ENCODE measurements at regions not wholly inside any gene's neighbourhood (a gene's known extent, or its start where the extent isn't known, plus 50 kb on each side); places are given as distances from the start of the nearest gene placed in this dataset.
"Not testable (repeated sequence)": the region's sequence is repeated elsewhere in the genome, so short reads cannot be mapped to it uniquely, and the experiment has no call there.

DNA sequence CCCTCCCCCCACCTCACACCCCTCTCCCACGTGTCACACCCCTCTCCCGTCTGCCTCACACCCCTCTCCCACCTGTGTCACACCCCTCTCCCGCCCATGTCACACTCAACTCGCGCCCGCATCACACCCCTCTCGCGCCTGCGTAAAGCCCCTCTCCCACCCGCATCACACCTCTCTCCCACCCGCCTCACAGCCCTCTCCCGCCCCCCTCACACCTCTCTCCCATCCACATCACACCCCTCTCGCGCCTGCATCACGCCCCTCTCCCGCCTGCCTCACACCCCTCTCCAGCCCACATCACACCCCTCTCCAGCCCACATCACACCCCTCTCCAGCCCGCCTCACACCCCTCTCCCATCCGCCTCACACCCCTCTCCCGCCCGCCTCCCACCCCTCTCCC lies 173.5 kb upstream of the FOXD4L5 start (continued):
- TF ChIP-seq, protein P1, sequence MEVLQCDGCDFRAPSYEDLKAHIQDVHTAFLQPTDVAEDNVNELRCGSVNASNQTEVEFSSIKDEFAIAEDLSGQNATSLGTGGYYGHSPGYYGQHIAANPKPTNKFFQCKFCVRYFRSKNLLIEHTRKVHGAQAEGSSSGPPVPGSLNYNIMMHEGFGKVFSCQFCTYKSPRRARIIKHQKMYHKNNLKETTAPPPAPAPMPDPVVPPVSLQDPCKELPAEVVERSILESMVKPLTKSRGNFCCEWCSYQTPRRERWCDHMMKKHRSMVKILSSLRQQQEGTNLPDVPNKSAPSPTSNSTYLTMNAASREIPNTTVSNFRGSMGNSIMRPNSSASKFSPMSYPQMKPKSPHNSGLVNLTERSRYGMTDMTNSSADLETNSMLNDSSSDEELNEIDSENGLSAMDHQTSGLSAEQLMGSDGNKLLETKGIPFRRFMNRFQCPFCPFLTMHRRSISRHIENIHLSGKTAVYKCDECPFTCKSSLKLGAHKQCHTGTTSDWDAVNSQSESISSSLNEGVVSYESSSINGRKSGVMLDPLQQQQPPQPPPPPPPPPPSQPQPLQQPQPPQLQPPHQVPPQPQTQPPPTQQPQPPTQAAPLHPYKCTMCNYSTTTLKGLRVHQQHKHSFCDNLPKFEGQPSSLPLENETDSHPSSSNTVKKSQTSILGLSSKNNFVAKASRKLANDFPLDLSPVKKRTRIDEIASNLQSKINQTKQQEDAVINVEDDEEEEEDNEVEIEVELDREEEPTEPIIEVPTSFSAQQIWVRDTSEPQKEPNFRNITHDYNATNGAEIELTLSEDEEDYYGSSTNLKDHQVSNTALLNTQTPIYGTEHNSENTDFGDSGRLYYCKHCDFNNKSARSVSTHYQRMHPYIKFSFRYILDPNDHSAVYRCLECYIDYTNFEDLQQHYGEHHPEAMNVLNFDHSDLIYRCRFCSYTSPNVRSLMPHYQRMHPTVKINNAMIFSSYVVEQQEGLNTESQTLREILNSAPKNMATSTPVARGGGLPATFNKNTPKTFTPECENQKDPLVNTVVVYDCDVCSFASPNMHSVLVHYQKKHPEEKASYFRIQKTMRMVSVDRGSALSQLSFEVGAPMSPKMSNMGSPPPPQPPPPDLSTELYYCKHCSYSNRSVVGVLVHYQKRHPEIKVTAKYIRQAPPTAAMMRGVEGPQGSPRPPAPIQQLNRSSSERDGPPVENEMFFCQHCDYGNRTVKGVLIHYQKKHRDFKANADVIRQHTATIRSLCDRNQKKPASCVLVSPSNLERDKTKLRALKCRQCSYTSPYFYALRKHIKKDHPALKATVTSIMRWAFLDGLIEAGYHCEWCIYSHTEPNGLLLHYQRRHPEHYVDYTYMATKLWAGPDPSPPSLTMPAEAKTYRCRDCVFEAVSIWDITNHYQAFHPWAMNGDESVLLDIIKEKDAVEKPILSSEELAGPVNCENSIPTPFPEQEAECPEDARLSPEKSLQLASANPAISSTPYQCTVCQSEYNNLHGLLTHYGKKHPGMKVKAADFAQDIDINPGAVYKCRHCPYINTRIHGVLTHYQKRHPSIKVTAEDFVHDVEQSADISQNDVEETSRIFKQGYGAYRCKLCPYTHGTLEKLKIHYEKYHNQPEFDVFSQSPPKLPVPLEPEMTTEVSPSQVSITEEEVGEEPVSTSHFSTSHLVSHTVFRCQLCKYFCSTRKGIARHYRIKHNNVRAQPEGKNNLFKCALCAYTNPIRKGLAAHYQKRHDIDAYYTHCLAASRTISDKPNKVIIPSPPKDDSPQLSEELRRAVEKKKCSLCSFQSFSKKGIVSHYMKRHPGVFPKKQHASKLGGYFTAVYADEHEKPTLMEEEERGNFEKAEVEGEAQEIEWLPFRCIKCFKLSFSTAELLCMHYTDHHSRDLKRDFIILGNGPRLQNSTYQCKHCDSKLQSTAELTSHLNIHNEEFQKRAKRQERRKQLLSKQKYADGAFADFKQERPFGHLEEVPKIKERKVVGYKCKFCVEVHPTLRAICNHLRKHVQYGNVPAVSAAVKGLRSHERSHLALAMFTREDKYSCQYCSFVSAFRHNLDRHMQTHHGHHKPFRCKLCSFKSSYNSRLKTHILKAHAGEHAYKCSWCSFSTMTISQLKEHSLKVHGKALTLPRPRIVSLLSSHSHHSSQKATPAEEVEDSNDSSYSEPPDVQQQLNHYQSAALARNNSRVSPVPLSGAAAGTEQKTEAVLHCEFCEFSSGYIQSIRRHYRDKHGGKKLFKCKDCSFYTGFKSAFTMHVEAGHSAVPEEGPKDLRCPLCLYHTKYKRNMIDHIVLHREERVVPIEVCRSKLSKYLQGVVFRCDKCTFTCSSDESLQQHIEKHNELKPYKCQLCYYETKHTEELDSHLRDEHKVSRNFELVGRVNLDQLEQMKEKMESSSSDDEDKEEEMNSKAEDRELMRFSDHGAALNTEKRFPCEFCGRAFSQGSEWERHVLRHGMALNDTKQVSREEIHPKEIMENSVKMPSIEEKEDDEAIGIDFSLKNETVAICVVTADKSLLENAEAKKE (CRISPR knock-in tag; IDR thresholded peaks at IDR 0.05) = no peak
- TF ChIP-seq CTCF (conservative IDR thresholded peaks at IDR 0.05; ENCODE audit: low read depth in 2 of 2) = no peak
- no peak for TF ChIP-seq NANOG (IDR thresholded peaks at IDR 0.05; ENCODE audit: borderline replicate concordance)
- no peak for TF ChIP-seq ZNF114 (CRISPR knock-in tag; IDR thresholded peaks at IDR 0.05)
- TF ChIP-seq STAT1 (IDR thresholded peaks at IDR 0.05; ENCODE audit: unreplicated experiment) = no peak
- TF ChIP-seq EZH2 (IDR thresholded peaks at IDR 0.05; ENCODE audit: low read depth, unreplicated experiment) = no peak
- TF ChIP-seq EZH2phosphoT487 (IDR thresholded peaks at IDR 0.05; ENCODE audit: unreplicated experiment) = no peak
- TF ChIP-seq ETS1 (IDR thresholded peaks at IDR 0.05) = no peak
- no peak for TF ChIP-seq POLR2AphosphoS5 (IDR thresholded peaks at IDR 0.05; ENCODE audit: low read depth)
- TF ChIP-seq CREB1 (CRISPR knock-in tag; IDR thresholded peaks at IDR 0.05; ENCODE audit: low read depth) = no peak
- no peak for TF ChIP-seq JUNB (IDR thresholded peaks at IDR 0.05; ENCODE audit: unreplicated experiment)

DNA sequence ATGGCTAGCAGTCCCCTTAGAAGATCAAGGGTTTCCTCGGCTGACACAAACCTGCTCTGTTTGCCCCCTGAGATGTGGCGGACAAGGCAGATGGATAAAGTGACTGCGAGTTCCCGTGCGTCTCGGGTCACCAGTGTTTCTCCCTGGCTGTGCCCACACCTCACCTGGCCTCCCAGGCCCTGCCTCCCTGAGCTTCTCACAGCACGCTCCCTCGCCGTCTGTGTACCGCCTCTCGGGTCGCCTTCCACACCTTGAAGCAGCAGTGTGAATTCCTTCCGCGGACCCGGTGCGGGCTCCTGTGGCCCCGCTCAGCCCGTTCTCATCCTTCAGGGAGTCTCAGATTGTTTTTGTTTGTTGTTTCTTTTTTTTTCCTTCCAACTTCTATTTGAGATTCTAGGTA lies 172.0 kb upstream of the FOXD4L5 start:
- H3K4me3 Mint-ChIP-seq; H3F3A ChIP-seq (replicated peaks; ENCODE audit: low read depth); H3K27me3 ChIP-seq (ENCODE audit: insufficient read depth); H4K20me1 ChIP-seq (replicated peaks; ENCODE audit: insufficient read depth); H3K27me3 Mint-ChIP-seq (ENCODE audit: insufficient read depth, low read depth, poor library complexity); DNase-seq (ENCODE audit: low spot score); H3K27ac Mint-ChIP-seq; H2AFZ ChIP-seq; H3K4me1 ChIP-seq (ENCODE audit: insufficient read depth); H3K9me2 ChIP-seq (ENCODE audit: insufficient read depth); H3K4me2 ChIP-seq; H3K4me1 Mint-ChIP-seq; H3K79me2 ChIP-seq (replicated peaks; ENCODE audit: insufficient read depth); H3K36me3 ChIP-seq (ENCODE audit: insufficient read depth); ATAC-seq; H3K27ac ChIP-seq (ENCODE audit: low read depth); H3K4me3 ChIP-seq: not testable (repeated sequence)
- H3K36me3 Mint-ChIP-seq (ENCODE audit: low read depth) = peaks cover 31% of the 10 kb centered on the region
- H3K9me3 Mint-ChIP-seq = peaks cover 92% of the 10 kb centered on the region

- H3K4me1 Mint-ChIP-seq; H3K9me2 ChIP-seq (ENCODE audit: insufficient read depth); H3K27ac Mint-ChIP-seq; H3K36me3 ChIP-seq (ENCODE audit: insufficient read depth); H3K27ac ChIP-seq (ENCODE audit: low read depth); H3K27me3 Mint-ChIP-seq (ENCODE audit: insufficient read depth, low read depth, poor library complexity); H3K4me2 ChIP-seq; H3K79me2 ChIP-seq (replicated peaks; ENCODE audit: insufficient read depth); H3K4me1 ChIP-seq (ENCODE audit: insufficient read depth); ATAC-seq; H3F3A ChIP-seq (replicated peaks; ENCODE audit: low read depth); H3K27me3 ChIP-seq (ENCODE audit: insufficient read depth); H3K4me3 Mint-ChIP-seq; DNase-seq (ENCODE audit: low spot score); H4K20me1 ChIP-seq (replicated peaks; ENCODE audit: insufficient read depth); H2AFZ ChIP-seq; H3K4me3 ChIP-seq: not testable (repeated sequence)
- Mint-ChIP-seq H3K36me3 (ENCODE audit: low read depth) (peaks cover 34% of the 10 kb centered on the region), H3K9me3 (peaks cover 93% of the 10 kb centered on the region)
Measured at GRCh38 chr9:65455751-65456647, 171.0 kb upstream of the FOXD4L5 start.

All from GM23338 (cell line).